ENCODE measurements at regions not wholly inside any gene's neighbourhood (a gene's known extent, or its start where the extent isn't known, plus 50 kb on each side); places are given as distances from the start of the nearest gene placed in this dataset.
"Not testable (repeated sequence)": the region's sequence is repeated elsewhere in the genome, so short reads cannot be mapped to it uniquely, and the experiment has no call there.

GRCh38 chr12:114192549-114192948, 213.4 kb downstream of the TBX5 start:
- DNase-seq (ENCODE audit: low spot score) = no peak

- no peak for DNase-seq (ENCODE audit: low spot score)
Observed at GRCh38 chr12:114192013-114192412, 213.9 kb downstream of the TBX5 start.

GRCh38 chr12:114191581-114191980, 214.4 kb downstream of the TBX5 start:
- DNase-seq (ENCODE audit: low spot score) = no peak

GRCh38 chr12:114190971-114191370, 215.0 kb downstream of the TBX5 start:
- no peak for DNase-seq (ENCODE audit: low spot score)

- no peak for DNase-seq (ENCODE audit: low spot score)
Observed at GRCh38 chr12:114189266-114189665, 216.7 kb downstream of the TBX5 start.

GRCh38 chr12:114186241-114187002, 219.5 kb downstream of the TBX5 start:
- peak; percentile 98 for DNase-seq (ENCODE audit: low spot score)

- no peak for DNase-seq (ENCODE audit: low spot score)
Observed at GRCh38 chr12:114185036-114185435, 218.9 kb upstream of the RBM19 start.

- no peak for DNase-seq (ENCODE audit: low spot score)
Observed at GRCh38 chr12:114174326-114174725, 208.2 kb upstream of the RBM19 start.

- no peak for DNase-seq (ENCODE audit: low spot score)
Observed at GRCh38 chr12:114172135-114172534, 206.0 kb upstream of the RBM19 start.

GRCh38 chr12:114168061-114168460, 201.9 kb upstream of the RBM19 start:
- no peak for DNase-seq (ENCODE audit: low spot score)

- no peak for DNase-seq (ENCODE audit: low spot score)
Observed at GRCh38 chr12:114167431-114167830, 201.3 kb upstream of the RBM19 start.

GRCh38 chr12:114166362-114166761, 200.2 kb upstream of the RBM19 start:
- peak; percentile 77 for DNase-seq (ENCODE audit: low spot score)

- DNase-seq (ENCODE audit: low spot score) = no peak
Observed at GRCh38 chr12:114165921-114166320, 199.8 kb upstream of the RBM19 start.

- no peak for DNase-seq (ENCODE audit: low spot score)
Observed at GRCh38 chr12:114164351-114164750, 198.2 kb upstream of the RBM19 start.

- no peak for DNase-seq (ENCODE audit: low spot score)
Observed at GRCh38 chr12:114163771-114164170, 197.6 kb upstream of the RBM19 start.

GRCh38 chr12:114160445-114160844, 194.3 kb upstream of the RBM19 start:
- DNase-seq (ENCODE audit: low spot score) = no peak

- DNase-seq (ENCODE audit: low spot score) = no peak
Observed at GRCh38 chr12:114152890-114153289, 186.8 kb upstream of the RBM19 start.

GRCh38 chr12:114152066-114152465, 185.9 kb upstream of the RBM19 start:
- no peak for DNase-seq (ENCODE audit: low spot score)

GRCh38 chr12:114150584-114150983, 184.5 kb upstream of the RBM19 start:
- DNase-seq (ENCODE audit: low spot score) = not testable (repeated sequence)

- no peak for DNase-seq (ENCODE audit: low spot score)
Observed at GRCh38 chr12:114141921-114142564, 175.9 kb upstream of the RBM19 start.

- DNase-seq (ENCODE audit: low spot score) = no peak
Observed at GRCh38 chr12:114140576-114140975, 174.5 kb upstream of the RBM19 start.

- no peak for DNase-seq (ENCODE audit: low spot score)
Observed at GRCh38 chr12:114136631-114137030, 170.5 kb upstream of the RBM19 start.

GRCh38 chr12:114134922-114135321, 168.8 kb upstream of the RBM19 start:
- DNase-seq (ENCODE audit: low spot score) = no peak

GRCh38 chr12:114131824-114132223, 165.7 kb upstream of the RBM19 start:
- DNase-seq (ENCODE audit: low spot score) = no peak

All from globus pallidus (tissue), 1 donor.